CD4-positive, alpha-beta T cell treated with Interleukin-6 for 4 hours (primary cell): ENCODE measurements at regions not wholly inside any gene's neighbourhood (a gene's known extent, or its start where the extent isn't known, plus 50 kb on each side); places are given as distances from the start of the nearest gene placed in this dataset.

ENCODE experiments used
- DNase-seq: peaks from one replicate; pipeline ENCODE4 v3.0.0-alpha.2; 2020; ENCODE audit warnings: mixed read lengths

- no peak for DNase-seq
These were observed 256.7 kb upstream of the HES1 start for GRCh38 chr3:193879099-193879863.

- DNase-seq: no peak
These were observed 256.1 kb upstream of the HES1 start for GRCh38 chr3:193879864-193880242.

GRCh38 chr3:193882091-193882490 lies 253.9 kb upstream of the HES1 start:
- DNase-seq: no peak

GRCh38 chr3:193883551-193883950 lies 252.4 kb upstream of the HES1 start:
- no peak for DNase-seq

GRCh38 chr3:193884027-193884426 lies 251.9 kb upstream of the HES1 start:
- DNase-seq: no peak

GRCh38 chr3:193884652-193885051 lies 251.3 kb upstream of the HES1 start:
- DNase-seq: no peak

- no peak for DNase-seq
These were observed 250.1 kb upstream of the HES1 start for GRCh38 chr3:193885832-193886231.

- DNase-seq: no peak
These were observed 245.7 kb upstream of the HES1 start for GRCh38 chr3:193890016-193890897.

GRCh38 chr3:193894121-193894863 lies 241.7 kb upstream of the HES1 start:
- no peak for DNase-seq

GRCh38 chr3:193895409-193895808 lies 240.5 kb upstream of the HES1 start:
- no peak for DNase-seq

GRCh38 chr3:193896419-193896818 lies 239.5 kb upstream of the HES1 start:
- no peak for DNase-seq

GRCh38 chr3:193897288-193897687 lies 238.7 kb upstream of the HES1 start:
- DNase-seq: no peak

GRCh38 chr3:193897731-193898180 lies 238.2 kb upstream of the HES1 start:
- DNase-seq: no peak

GRCh38 chr3:193899001-193899400 lies 236.9 kb upstream of the HES1 start:
- DNase-seq: no peak

- no peak for DNase-seq
These were observed 234.9 kb upstream of the HES1 start for GRCh38 chr3:193901007-193901406.

- DNase-seq: no peak
These were observed 233.1 kb upstream of the HES1 start for GRCh38 chr3:193902607-193903511.

- DNase-seq: no peak
These were observed 232.5 kb upstream of the HES1 start for GRCh38 chr3:193903512-193903817.

- DNase-seq: no peak
These were observed 232.0 kb upstream of the HES1 start for GRCh38 chr3:193903966-193904365.

- no peak for DNase-seq
These were observed 230.2 kb upstream of the HES1 start for GRCh38 chr3:193905541-193906396.

- DNase-seq: no peak
These were observed 229.0 kb upstream of the HES1 start for GRCh38 chr3:193906849-193907410.

- no peak for DNase-seq
These were observed 227.7 kb upstream of the HES1 start for GRCh38 chr3:193908181-193908744.
